Pancreas (tissue), 10 donors: ENCODE measurements at regions not wholly inside any gene's neighbourhood (a gene's known extent, or its start where the extent isn't known, plus 50 kb on each side); places are given as distances from the start of the nearest gene placed in this dataset.

Source experiments
- ATAC-seq, 4 donors: fragments of 200-7000 bp; cut with Tn5 transposase; one replicate each; pipeline versions ENCODE4 v1.8.0 to v1.9.1; 2020; ENCODE audit warnings: mild to moderate bottlenecking in 4 of 4, moderate library complexity in 4 of 4
- DNase-seq, 6 donors: peaks; one replicate each; pipeline ENCODE4 v3.0.0-alpha.2; 2020
- FAIRE-seq: peaks from 2 replicates; lab custom pipeline; 2012; peaks lifted over from hg19 to GRCh38; lab: Jason Lieb, UNC
- H3K27ac ChIP-seq, 4 donors: fragments of 200-600 bp; sonication (generic); 1 replicate in 3 of 4; 2 replicates in 1 of 4; pipeline versions ENCODE4 v1.5.0 to v1.8.0; 2020
- H3K27me3 ChIP-seq, 4 donors: fragments of 200-600 bp; one replicate each; pipeline ENCODE4 v1.8.0; 2021
- H3K36me3 ChIP-seq, 3 donors: fragments of 200-600 bp; sonication (generic) in 1 of 3; one replicate each; pipeline versions ENCODE4 v1.5.0 to v1.8.0; 2020 to 2021
- H3K4me1 ChIP-seq, 3 donors: fragments of 200-600 bp; one replicate each; pipeline ENCODE4 v1.8.0; 2021
- H3K4me3 ChIP-seq, 4 donors: fragments of 200-600 bp; sonication (generic) in 2 of 4; one replicate each; pipeline versions ENCODE4 v1.5.0 to v1.8.0; 2020 to 2021
- H3K9me3 ChIP-seq, 4 donors: fragments of 200-600 bp; one replicate each; pipeline ENCODE4 v1.8.0; 2021
- CTCF ChIP-seq, 4 donors: fragments of 200-600 bp; sonication (generic) in 3 of 4; IDR thresholded peaks; one replicate each; pipeline versions ENCODE4 v1.5.0 to v1.8.0; 2021; ENCODE audit warnings: antibody characterized with exemption in 4 of 4
- WGBS, 2 donors: extraction: QIAGEN DNeasy Blood & Tissue Kit; methylation state at CpG; one replicate each; pipeline ENCODE4 v1.1.7; 2013; 5-methylcytosine and 5-hydroxymethylcytosine counted together
- intact Hi-C, 3 donors: fragments of 100-400 bp; cut with DNase I; formaldehyde crosslinking; loops; one replicate each; pipeline versions ENCODE4 v1.11.1 to v1.14.2; 2022
- donor health status: healthy with polysubstance abuse.
- donor health status: DM: no; HTN: no; CAD: no; lungs with moderate emphysema.
- donor health status: DM: no; HTN: no; CAD: no.
- donor health status: control.
- donor health status: control.
- donor health status: Bipolar disorder and iron deficiency.
- donor health status: DM: yes; HTN: yes; CAD: no.
- donor health status: DM: no; HTN: no; CAD: no.
- donor health status: DM: no; HTN: no; CAD: no.
- donor health status: DM: yes; HTN: yes; CAD: no.

- H3K4me1 ChIP-seq, result no peaks in the 10 kb centered on the region
- no peak overlapping the region for H3K4me3 ChIP-seq
- H3K9me3 ChIP-seq, result no peaks in the 10 kb centered on the region
- H3K27me3 ChIP-seq, result no peaks in the 10 kb centered on the region
- intact Hi-C loops, result no loop called here
- ATAC-seq (no peak), DNase-seq (no peak), FAIRE-seq (no peak)
- no peaks in the 10 kb centered on the region for H3K36me3 ChIP-seq
- H3K27ac ChIP-seq, result no peak overlapping the region
- WGBS, 2 donors, result 92 to 100% methylated on average over 1 of the region's 1 CpG
- TF ChIP-seq CTCF (IDR thresholded peaks at IDR 0.05), result no peak
Observed at GRCh38 chr5:74280306-74280705, 360.2 kb downstream of the ENC1 start.

- DNase-seq (no peak), ATAC-seq (no peak), FAIRE-seq (no peak)
- no peaks in the 10 kb centered on the region for H3K27me3 ChIP-seq
- no peaks in the 10 kb centered on the region for H3K9me3 ChIP-seq
- H3K4me3 ChIP-seq, result no peak overlapping the region
- WGBS, 2 donors, result 49 to 93% methylated on average over 1 of the region's 1 CpG
- H3K4me1 ChIP-seq, result no peaks in the 10 kb centered on the region
- H3K27ac ChIP-seq, result no peak overlapping the region
- no peaks in the 10 kb centered on the region for H3K36me3 ChIP-seq
- no peak for TF ChIP-seq CTCF (IDR thresholded peaks at IDR 0.05)
- intact Hi-C loops, result no loop called here
Observed at GRCh38 chr5:74279244-74279643, 361.3 kb downstream of the ENC1 start.

DNA sequence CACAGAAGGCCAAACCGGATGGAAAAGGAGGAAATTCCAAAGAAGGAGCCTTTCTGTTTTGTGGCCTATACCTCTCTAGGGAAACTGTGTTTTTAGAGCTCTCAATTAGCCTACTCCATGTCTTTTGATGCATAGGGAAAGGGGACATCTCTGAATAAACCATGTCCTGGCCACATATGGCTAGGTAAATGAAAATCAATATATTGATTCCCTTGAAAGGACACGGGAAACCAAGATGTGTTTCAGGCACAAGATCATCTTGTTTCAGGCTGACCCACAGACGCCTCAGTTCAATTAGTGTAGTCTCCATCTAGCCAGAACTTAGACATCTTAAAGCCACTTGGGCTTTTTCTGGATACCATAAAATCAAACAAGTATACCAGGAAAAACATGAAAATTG lies 363.1 kb downstream of the ENC1 start:
- 68 to 91% methylated on average over 3 of the region's 3 CpGs for WGBS, 2 donors

DNA sequence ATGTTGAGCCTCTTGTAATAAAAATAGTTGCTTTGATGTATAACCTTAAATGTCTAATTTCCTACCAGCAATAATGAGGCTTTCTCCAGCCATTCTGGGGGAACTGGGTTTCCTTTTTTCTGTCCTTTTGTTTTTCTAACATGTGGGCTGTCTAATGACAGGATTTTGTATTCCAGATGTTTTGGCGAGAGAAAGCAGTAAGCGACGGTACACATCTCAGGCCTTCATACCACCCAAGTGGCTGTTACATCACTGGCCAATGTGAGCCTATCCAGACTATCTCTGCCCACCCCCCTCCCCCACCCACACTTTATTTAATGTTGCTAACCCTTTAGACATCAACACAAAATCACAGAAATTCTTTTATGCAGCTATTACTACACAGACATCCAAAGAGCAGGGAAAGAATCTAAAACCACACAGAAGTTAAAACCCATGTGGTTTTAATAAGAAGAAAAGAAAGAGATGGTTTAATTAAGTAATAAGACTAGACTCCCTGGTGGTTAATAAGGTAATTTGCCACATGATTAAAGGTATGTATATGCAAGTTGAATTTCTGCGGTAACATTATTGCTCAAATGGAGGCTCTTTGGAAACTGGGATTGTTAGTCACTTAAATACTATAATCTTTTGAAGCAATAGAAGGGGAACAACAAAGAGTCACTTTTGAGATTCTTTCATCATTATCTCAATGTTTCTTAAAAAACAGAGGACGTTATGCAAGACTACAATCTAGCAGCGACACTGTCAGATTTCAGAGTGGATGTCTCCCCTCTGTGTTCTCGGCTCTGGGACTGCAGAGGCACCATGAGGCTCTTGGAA lies 365.1 kb downstream of the ENC1 start:
- Histone ChIP-seq H3K4me3 (no peak overlapping the region), H3K4me1 (peaks cover 8 to 15% (median 9%) of the 10 kb centered on the region in 3 donors), H3K36me3 (no peaks in the 10 kb centered on the region), H3K9me3 (no peaks in the 10 kb centered on the region), H3K27me3 (no peaks in the 10 kb centered on the region), H3K27ac (no peak overlapping the region)
- WGBS, 2 donors, result 74 to 83% methylated on average over 7 of the region's 7 CpGs
- no peak for FAIRE-seq
- ATAC-seq, result peak in 2 of 4 donors; percentile 35 to 43
- intact Hi-C loops, result no loop called here
- no peak for TF ChIP-seq CTCF (IDR thresholded peaks at IDR 0.05)
- DNase-seq, result no peak

More for the DNA sequence above, 363.1 kb downstream of the ENC1 start:
- no peaks in the 10 kb centered on the region for H3K36me3 ChIP-seq
- TF ChIP-seq CTCF (IDR thresholded peaks at IDR 0.05), result no peak
- FAIRE-seq (no peak), ATAC-seq (no peak), DNase-seq (no peak)
- no peak overlapping the region for H3K4me3 ChIP-seq
- no peaks in the 10 kb centered on the region for H3K9me3 ChIP-seq
- H3K4me1 ChIP-seq, result peaks cover 8 to 12% (median 8%) of the 10 kb centered on the region in 3 donors
- intact Hi-C loops, result no loop called here
- no peak overlapping the region for H3K27ac ChIP-seq
- no peaks in the 10 kb centered on the region for H3K27me3 ChIP-seq

DNA sequence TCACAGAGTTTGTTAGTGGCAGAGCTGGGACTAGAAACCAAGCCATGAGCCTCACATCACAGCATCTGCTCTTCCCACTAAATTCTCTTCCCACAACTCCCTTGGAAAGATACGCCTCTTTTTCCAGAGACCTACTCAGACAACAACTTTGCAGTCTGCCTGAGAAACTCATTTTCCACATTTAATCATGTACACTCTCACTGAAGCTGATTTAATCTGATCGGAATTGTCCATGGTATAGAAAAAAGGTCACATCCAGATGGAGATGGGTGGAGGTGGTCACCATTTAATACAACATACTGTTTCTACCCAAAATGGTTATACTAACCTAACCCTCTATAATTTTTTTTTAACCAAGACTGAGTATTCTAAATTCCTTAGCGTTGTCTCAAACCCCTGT lies 366.2 kb downstream of the ENC1 start:
- H3K4me3 ChIP-seq, result no peak overlapping the region

More for the DNA sequence above, 366.2 kb downstream of the ENC1 start:
- DNase-seq (no peak), FAIRE-seq (no peak), ATAC-seq (no peak)
- no peak overlapping the region for H3K27ac ChIP-seq
- peaks cover 8 to 15% (median 9%) of the 10 kb centered on the region in 3 donors for H3K4me1 ChIP-seq
- intact Hi-C loops, result no loop called here
- no peaks in the 10 kb centered on the region for H3K36me3 ChIP-seq
- no peak for TF ChIP-seq CTCF (IDR thresholded peaks at IDR 0.05)
- no peaks in the 10 kb centered on the region for H3K9me3 ChIP-seq
- 78 to 93% methylated on average over 3 of the region's 3 CpGs for WGBS, 2 donors
- no peaks in the 10 kb centered on the region for H3K27me3 ChIP-seq
